ENCODE measurements at regions not wholly inside any gene's neighbourhood (a gene's known extent, or its start where the extent isn't known, plus 50 kb on each side); places are given as distances from the start of the nearest gene placed in this dataset.

DNA sequence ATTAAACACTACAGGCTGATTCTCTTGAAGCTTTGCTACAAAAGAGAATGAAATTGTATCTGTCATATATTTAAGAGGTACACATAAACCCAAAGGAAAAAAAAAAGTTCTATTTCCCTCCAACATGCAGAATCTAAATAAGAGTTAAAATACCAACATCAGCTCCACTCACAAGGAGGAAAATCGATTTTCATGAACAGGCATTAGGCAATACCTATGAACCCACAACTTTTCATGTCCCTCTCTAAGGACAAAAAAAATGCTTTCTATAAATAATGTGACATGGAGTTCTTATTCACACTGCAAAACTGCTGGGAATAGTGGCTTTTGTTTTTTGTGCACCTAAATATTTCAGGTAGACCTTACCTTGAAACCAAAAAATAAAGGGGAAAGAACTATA, 192.5 kb downstream of the KLF12 start:
- DNase-seq (ENCODE audit: low read depth, low spot score), result no peak
- ChIA-PET CTCF (no interaction called here), RAD21 (ENCODE audit: low non-redundant PET in 1 of 2, low total read pairs in 2 of 2, uncharacterized antibody in 2 of 2, unreplicated experiment in 2 of 2) (no interaction called here), POLR2A (no interaction called here)
- H3K9me2 ChIP-seq (ENCODE audit: insufficient read depth), result no peaks in the 10 kb centered on the region
- intact Hi-C loops (cut with micrococcal nuclease), result no loop called here
- no peaks in the 10 kb centered on the region for H3K36me3 ChIP-seq (ENCODE audit: control insufficient read depth in 1 of 2, insufficient read depth in 2 of 2, low read length in 2 of 2)
- no peak overlapping the region for H3K27ac ChIP-seq (ENCODE audit: low read depth, low read length)
- peaks cover 0 to 8% of the 10 kb centered on the region in 2 experiments; a peak in 1 of 4 replicates for H3K4me1 ChIP-seq (ENCODE audit: control insufficient read depth in 1 of 2, insufficient read depth in 2 of 2, low read length in 2 of 2)
- H3K9ac ChIP-seq (ENCODE audit: low read length), result no peak overlapping the region
- no TSS peak for BruUV-seq (replicated peaks)
- H3K79me2 ChIP-seq (ENCODE audit: insufficient read depth, low read length), result no peaks in the 10 kb centered on the region
- TF ChIP-seq ELF1 (IDR thresholded peaks at IDR 0.05; ENCODE audit: borderline replicate concordance, low read depth), result no peak
- no peak for TF ChIP-seq CEBPB (IDR thresholded peaks at IDR 0.05; ENCODE audit: low read depth)
- TF ChIP-seq, protein P1, sequence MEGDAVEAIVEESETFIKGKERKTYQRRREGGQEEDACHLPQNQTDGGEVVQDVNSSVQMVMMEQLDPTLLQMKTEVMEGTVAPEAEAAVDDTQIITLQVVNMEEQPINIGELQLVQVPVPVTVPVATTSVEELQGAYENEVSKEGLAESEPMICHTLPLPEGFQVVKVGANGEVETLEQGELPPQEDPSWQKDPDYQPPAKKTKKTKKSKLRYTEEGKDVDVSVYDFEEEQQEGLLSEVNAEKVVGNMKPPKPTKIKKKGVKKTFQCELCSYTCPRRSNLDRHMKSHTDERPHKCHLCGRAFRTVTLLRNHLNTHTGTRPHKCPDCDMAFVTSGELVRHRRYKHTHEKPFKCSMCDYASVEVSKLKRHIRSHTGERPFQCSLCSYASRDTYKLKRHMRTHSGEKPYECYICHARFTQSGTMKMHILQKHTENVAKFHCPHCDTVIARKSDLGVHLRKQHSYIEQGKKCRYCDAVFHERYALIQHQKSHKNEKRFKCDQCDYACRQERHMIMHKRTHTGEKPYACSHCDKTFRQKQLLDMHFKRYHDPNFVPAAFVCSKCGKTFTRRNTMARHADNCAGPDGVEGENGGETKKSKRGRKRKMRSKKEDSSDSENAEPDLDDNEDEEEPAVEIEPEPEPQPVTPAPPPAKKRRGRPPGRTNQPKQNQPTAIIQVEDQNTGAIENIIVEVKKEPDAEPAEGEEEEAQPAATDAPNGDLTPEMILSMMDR (IDR thresholded peaks at IDR 0.05 in 2 of 3, conservative IDR thresholded peaks at IDR 0.05 in 1 of 3; ENCODE audit: borderline replicate concordance in 1 of 3, insufficient read depth in 1 of 3, low read depth in 2 of 3, low read length in 2 of 3), result no peak
- no peak for TF ChIP-seq ZFX (IDR thresholded peaks at IDR 0.05)
- no peak for TF ChIP-seq CBX3 (IDR thresholded peaks at IDR 0.05; ENCODE audit: low read depth)
- TF ChIP-seq EGR1 (IDR thresholded peaks at IDR 0.05; ENCODE audit: low read depth), result no peak
- TF ChIP-seq, protein P2, sequence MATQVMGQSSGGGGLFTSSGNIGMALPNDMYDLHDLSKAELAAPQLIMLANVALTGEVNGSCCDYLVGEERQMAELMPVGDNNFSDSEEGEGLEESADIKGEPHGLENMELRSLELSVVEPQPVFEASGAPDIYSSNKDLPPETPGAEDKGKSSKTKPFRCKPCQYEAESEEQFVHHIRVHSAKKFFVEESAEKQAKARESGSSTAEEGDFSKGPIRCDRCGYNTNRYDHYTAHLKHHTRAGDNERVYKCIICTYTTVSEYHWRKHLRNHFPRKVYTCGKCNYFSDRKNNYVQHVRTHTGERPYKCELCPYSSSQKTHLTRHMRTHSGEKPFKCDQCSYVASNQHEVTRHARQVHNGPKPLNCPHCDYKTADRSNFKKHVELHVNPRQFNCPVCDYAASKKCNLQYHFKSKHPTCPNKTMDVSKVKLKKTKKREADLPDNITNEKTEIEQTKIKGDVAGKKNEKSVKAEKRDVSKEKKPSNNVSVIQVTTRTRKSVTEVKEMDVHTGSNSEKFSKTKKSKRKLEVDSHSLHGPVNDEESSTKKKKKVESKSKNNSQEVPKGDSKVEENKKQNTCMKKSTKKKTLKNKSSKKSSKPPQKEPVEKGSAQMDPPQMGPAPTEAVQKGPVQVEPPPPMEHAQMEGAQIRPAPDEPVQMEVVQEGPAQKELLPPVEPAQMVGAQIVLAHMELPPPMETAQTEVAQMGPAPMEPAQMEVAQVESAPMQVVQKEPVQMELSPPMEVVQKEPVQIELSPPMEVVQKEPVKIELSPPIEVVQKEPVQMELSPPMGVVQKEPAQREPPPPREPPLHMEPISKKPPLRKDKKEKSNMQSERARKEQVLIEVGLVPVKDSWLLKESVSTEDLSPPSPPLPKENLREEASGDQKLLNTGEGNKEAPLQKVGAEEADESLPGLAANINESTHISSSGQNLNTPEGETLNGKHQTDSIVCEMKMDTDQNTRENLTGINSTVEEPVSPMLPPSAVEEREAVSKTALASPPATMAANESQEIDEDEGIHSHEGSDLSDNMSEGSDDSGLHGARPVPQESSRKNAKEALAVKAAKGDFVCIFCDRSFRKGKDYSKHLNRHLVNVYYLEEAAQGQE (IDR thresholded peaks at IDR 0.05; ENCODE audit: low read depth), result no peak
- no peak for TF ChIP-seq JUND (IDR thresholded peaks at IDR 0.05)
- TF ChIP-seq, protein P3, sequence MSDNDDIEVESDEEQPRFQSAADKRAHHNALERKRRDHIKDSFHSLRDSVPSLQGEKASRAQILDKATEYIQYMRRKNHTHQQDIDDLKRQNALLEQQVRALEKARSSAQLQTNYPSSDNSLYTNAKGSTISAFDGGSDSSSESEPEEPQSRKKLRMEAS (IDR thresholded peaks at IDR 0.05), result no peak
- no peak for TF ChIP-seq SRF (IDR thresholded peaks at IDR 0.05; ENCODE audit: low read depth)
- TF ChIP-seq EZH2phosphoT487 (IDR thresholded peaks at IDR 0.05; ENCODE audit: borderline replicate concordance), result no peak
- H2AFZ ChIP-seq (ENCODE audit: low read depth, low read length, poor library complexity, severe bottlenecking), result no peak overlapping the region
- H3K27me3 ChIP-seq (ENCODE audit: insufficient read depth, low read length), result no peaks in the 10 kb centered on the region
- no peak overlapping the region for H3K4me2 ChIP-seq (ENCODE audit: low read length)
- no peak overlapping the region for H3K4me3 ChIP-seq (replicated peaks in 1 of 2; ENCODE audit: low read depth in 1 of 2, low read length in 2 of 2)
- H3K9me3 ChIP-seq (ENCODE audit: control insufficient read depth in 1 of 2, insufficient read depth in 1 of 2, low read depth in 1 of 2, low read length in 2 of 2), result no peaks in the 10 kb centered on the region
- ATAC-seq, result no peak
- H4K20me1 ChIP-seq (ENCODE audit: insufficient read depth), result no peaks in the 10 kb centered on the region

Measured in HCT116 (cell line).